GM12874 (cell line): ENCODE measurements at regions not wholly inside any gene's neighbourhood (a gene's known extent, or its start where the extent isn't known, plus 50 kb on each side); places are given as distances from the start of the nearest gene placed in this dataset.

Experiments used
- TF ChIP-seq, protein P1 (sequence below): IDR thresholded peaks from 2 replicates; pipeline ENCODE4 v1.5.1; 2011; ENCODE audit warnings: low read depth, mild to moderate bottlenecking, control low read depth, low read length, moderate library complexity; ENCODE audit not compliant: insufficient read depth

DNA sequence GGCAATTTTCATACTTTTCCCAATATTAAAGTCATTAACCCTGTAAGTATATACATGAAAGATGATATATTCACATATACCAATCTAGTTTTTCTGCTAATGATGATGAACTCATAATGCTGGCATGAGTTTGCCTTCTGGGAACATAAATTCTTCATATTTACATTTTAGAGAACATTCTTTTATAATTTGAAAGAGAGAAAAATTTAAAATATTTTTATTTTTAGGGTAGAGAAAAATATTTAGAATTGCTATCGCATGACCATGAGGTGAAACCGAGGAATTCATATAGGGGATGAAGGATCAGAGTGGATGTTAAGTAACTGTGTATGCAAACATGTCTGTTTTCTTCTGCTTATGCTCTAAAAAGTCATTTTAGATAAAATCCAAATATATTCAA is 825.3 kb upstream of the FLRT2 start:
- TF ChIP-seq, protein P1, sequence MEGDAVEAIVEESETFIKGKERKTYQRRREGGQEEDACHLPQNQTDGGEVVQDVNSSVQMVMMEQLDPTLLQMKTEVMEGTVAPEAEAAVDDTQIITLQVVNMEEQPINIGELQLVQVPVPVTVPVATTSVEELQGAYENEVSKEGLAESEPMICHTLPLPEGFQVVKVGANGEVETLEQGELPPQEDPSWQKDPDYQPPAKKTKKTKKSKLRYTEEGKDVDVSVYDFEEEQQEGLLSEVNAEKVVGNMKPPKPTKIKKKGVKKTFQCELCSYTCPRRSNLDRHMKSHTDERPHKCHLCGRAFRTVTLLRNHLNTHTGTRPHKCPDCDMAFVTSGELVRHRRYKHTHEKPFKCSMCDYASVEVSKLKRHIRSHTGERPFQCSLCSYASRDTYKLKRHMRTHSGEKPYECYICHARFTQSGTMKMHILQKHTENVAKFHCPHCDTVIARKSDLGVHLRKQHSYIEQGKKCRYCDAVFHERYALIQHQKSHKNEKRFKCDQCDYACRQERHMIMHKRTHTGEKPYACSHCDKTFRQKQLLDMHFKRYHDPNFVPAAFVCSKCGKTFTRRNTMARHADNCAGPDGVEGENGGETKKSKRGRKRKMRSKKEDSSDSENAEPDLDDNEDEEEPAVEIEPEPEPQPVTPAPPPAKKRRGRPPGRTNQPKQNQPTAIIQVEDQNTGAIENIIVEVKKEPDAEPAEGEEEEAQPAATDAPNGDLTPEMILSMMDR: no peak

DNA sequence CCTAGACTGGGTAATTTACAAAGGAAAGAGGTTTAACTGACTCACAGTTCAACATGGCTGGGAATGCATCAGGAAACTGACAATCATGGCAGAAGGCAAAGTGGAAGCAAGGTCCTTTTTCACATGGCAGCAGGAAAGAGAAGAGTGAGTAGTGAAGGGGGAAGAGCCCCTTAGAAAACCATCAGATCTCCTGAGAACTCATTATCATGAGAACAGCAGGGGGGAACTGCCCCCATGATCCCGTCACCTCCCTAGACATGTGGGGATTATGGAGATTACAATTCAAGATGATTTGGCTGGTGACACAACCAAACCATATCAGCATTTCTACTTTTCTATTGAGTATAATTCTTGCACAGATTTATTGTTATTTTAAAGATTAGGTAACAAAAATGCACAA is 822.1 kb upstream of the FLRT2 start:
- TF ChIP-seq, protein P1: no peak

DNA sequence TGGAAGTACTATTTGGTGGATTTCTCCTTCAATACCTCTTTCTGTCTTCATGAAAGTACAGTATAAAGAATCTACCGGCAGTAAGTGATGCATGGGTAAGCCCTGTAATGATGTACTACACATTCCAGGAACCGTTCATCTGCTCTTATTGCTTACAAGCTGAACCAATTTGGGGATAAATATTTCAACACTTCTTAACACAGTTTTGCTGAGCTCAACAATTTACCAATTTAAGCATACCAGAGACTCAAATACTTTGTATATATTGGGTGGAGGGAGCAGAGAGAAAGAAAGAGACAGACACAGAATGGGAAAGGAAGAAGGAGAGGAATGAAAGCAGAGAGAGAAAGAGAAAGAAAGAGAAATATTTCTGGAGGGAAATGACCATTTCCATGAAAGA is 821.1 kb upstream of the FLRT2 start:
- TF ChIP-seq, protein P1: no peak

DNA sequence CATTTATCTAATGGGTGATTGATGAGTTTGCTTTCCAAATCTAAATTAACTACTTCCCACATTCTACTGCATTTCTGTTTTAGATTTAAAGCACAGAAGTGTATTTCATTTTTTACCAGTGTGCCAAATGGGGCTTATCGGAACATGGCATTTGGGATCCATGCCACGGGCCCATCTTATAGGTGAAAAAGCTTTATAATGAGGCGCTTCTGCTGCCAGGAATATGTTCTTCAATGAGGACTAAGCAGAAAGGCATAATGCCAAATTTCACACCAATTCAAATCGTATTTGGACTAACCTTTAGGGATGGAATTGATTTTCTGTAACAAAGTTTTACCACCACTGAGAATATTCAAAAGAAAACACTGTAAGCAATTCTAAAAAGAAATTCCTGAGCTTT is 803.5 kb upstream of the FLRT2 start:
- TF ChIP-seq, protein P1: no peak

DNA sequence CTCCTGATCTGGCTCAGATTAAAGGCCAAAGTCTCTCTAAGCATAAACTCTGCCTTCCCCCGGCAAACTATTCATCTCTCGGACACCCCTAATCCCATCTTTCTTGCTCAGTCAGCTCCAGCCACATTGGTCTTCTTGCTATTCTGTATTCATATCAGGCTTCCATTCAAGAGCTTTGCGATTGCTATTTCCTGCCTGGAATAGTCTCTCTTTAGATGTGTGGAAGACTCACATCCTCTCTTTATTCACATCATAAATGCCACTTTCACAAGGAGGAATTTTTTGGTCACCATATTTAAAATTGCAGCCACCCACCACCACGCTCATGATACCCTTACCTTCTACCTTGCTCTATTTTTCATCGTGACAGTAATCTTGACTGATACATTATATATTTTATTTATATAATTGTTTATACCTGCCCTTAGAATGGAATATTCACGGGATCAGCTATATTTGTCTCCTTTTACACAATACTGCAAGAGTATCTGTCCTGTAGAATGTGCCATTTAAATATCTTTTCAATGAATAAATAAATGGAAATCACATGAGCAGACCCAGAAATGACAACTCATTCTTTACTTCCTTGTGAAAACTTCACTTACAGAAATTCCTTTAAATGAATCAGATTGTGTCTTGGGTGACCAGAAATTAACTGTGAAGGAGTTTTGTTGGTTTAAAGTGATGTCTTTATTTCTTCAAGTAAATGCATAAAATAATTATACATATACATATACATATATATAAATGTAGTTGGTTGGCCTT is 780.6 kb upstream of the FLRT2 start:
- TF ChIP-seq, protein P1: no peak

DNA sequence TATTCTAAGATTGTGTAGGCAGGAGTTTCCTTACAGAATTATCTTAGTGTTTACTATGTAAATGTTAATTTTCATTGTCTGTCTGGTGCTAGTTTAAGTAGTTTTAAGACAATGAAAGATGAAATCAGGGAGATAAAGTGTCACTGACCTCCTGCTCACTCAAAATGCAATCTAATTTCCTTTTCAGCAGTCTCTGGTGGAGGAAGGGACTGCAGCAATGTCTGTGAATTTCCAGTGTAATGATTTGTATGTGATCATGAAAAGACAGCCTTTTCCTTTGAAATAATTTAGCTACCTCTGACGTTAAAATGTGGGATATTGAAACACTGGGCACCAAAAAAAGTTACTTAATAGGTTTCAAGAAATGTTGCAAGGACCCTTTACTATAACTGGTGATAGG is 779.7 kb upstream of the FLRT2 start:
- TF ChIP-seq, protein P1: no peak

DNA sequence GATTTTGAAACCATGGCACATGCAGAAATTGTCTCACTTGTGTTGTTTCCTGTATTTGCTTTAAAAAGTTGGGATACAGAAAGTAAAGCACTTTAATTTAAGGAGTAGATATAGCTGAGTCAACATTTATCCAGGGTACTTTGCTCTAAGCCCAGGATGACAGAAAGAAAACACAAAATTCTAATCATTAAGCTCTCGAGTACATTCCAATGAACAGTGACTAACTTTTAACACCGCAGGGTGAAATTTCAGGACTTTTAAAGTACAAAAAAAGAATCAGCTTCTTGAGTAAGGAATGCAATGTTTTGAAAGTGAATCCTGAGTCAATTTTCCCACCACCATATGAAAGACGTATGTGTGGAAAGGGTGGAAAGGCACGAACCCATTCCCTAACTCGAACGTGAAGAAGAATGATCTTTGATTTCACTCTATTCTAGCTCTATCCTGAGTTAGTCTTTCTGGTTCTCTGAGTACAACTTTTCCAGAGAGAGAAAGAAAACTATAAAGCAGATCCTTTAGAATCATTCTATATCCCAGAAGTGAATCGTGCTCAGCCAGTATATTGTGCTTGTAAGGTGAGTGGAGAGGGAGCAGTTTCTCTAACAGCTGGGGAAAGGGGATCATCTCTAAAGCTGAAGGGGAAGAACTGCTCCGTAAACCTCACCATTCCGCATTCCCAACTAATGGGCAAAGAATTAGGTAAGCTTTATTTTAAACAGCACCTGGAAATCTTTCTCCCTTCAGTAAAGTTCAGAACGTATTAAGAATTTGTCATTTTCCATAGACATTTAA is 779.0 kb upstream of the FLRT2 start:
- TF ChIP-seq, protein P1: no peak
